ENCODE measurements at regions not wholly inside any gene's neighbourhood (a gene's known extent, or its start where the extent isn't known, plus 50 kb on each side); places are given as distances from the start of the nearest gene placed in this dataset.

- Histone ChIP-seq H3K27ac (ENCODE audit: low read depth, low read length) (no peak overlapping the region), H3K36me3 (ENCODE audit: control insufficient read depth in 2 of 3, insufficient read depth in 3 of 3, low read length in 3 of 3) (no peaks in the 10 kb centered on the region), H3K4me3 (ENCODE audit: low read length) (no peak overlapping the region), H3K27me3 (ENCODE audit: control insufficient read depth in 2 of 2, insufficient read depth in 2 of 2, low read length in 2 of 2) (no peaks in the 10 kb centered on the region), H3K4me1 (ENCODE audit: control insufficient read depth in 2 of 2, insufficient read depth in 2 of 2, low read length in 2 of 2) (no peaks in the 10 kb centered on the region), H3K9me3 (ENCODE audit: control insufficient read depth in 2 of 3, low read length in 3 of 3) (no peaks in the 10 kb centered on the region)
- no peak for ATAC-seq
- no peak overlapping the region for H3K4me3 Mint-ChIP-seq
- DNase-seq, result no peak
- peaks cover 0 to 6% (median 0%) of the 10 kb centered on the region in 5 donors for H3K27me3 Mint-ChIP-seq
- peaks cover 0 to 10% (median 3%) of the 10 kb centered on the region in 5 donors for H3K36me3 Mint-ChIP-seq
- POLR2A ChIA-PET, result no interaction called here
- no peak overlapping the region for H3K27ac Mint-ChIP-seq
- H3K9me3 Mint-ChIP-seq, result peaks cover 0 to 10% (median 3%) of the 10 kb centered on the region in 11 donors
- H3K4me1 Mint-ChIP-seq, result no peaks in the 10 kb centered on the region
- intact Hi-C loops (cut with micrococcal nuclease), result no loop called here
- CTCF ChIA-PET, result interaction anchor here (0.9 kb wide), 1 partner anchor 11 kb away, joined by 3 read pairs; no protein-coding TSS in a partner anchor
Measured at GRCh38 chr21:28496517-28496916, 496.2 kb downstream of the LTN1 start.

- H3K4me3 Mint-ChIP-seq, result no peak overlapping the region
- H3K27me3 ChIP-seq (ENCODE audit: control insufficient read depth in 2 of 2, insufficient read depth in 2 of 2, low read length in 2 of 2), result no peaks in the 10 kb centered on the region
- ChIA-PET POLR2A (no interaction called here), CTCF (interaction anchor here (0.7 to 1.0 kb wide), 2 partner anchors 12 to 279 kb away, joined by 3 read pairs; no protein-coding TSS in a partner anchor)
- no peaks in the 10 kb centered on the region for H3K36me3 Mint-ChIP-seq
- no peaks in the 10 kb centered on the region for H3K36me3 ChIP-seq (ENCODE audit: control insufficient read depth in 2 of 3, insufficient read depth in 3 of 3, low read length in 3 of 3)
- no peaks in the 10 kb centered on the region for H3K4me1 Mint-ChIP-seq
- ATAC-seq (no peak), DNase-seq (no peak)
- H3K4me3 ChIP-seq (ENCODE audit: low read length), result no peak overlapping the region
- no peak overlapping the region for H3K27ac ChIP-seq (ENCODE audit: low read depth, low read length)
- no peaks in the 10 kb centered on the region for H3K4me1 ChIP-seq (ENCODE audit: control insufficient read depth in 2 of 2, insufficient read depth in 2 of 2, low read length in 2 of 2)
- H3K9me3 ChIP-seq (ENCODE audit: control insufficient read depth in 2 of 3, low read length in 3 of 3), result no peaks in the 10 kb centered on the region
- peaks cover 0 to 3% (median 0%) of the 10 kb centered on the region in 11 donors for H3K9me3 Mint-ChIP-seq
- H3K27me3 Mint-ChIP-seq, result peaks cover 0 to 6% (median 0%) of the 10 kb centered on the region in 5 donors
- intact Hi-C loops (cut with micrococcal nuclease), result no loop called here
- no peak overlapping the region for H3K27ac Mint-ChIP-seq
Measured at GRCh38 chr21:28492127-28492526, 500.6 kb downstream of the LTN1 start.

- DNase-seq (no peak), ATAC-seq (no peak)
- no peak overlapping the region for H3K27ac ChIP-seq (ENCODE audit: low read depth, low read length)
- Mint-ChIP-seq H3K9me3 (no peaks in the 10 kb centered on the region), H3K4me3 (no peak overlapping the region), H3K4me1 (no peaks in the 10 kb centered on the region), H3K27me3 (peaks cover 0 to 3% (median 0%) of the 10 kb centered on the region in 5 donors), H3K27ac (no peak overlapping the region), H3K36me3 (no peaks in the 10 kb centered on the region)
- no peak overlapping the region for H3K4me3 ChIP-seq (ENCODE audit: low read length)
- H3K4me1 ChIP-seq (ENCODE audit: control insufficient read depth in 2 of 2, insufficient read depth in 2 of 2, low read length in 2 of 2), result no peaks in the 10 kb centered on the region
- POLR2A ChIA-PET, result no interaction called here
- CTCF ChIA-PET, result no interaction called here
- no peaks in the 10 kb centered on the region for H3K36me3 ChIP-seq (ENCODE audit: control insufficient read depth in 2 of 3, insufficient read depth in 3 of 3, low read length in 3 of 3)
- no peaks in the 10 kb centered on the region for H3K9me3 ChIP-seq (ENCODE audit: control insufficient read depth in 2 of 3, low read length in 3 of 3)
- intact Hi-C loops (cut with micrococcal nuclease), result no loop called here
- H3K27me3 ChIP-seq (ENCODE audit: control insufficient read depth in 2 of 2, insufficient read depth in 2 of 2, low read length in 2 of 2), result no peaks in the 10 kb centered on the region
Measured at GRCh38 chr21:28489821-28490350, 502.8 kb downstream of the LTN1 start.

- intact Hi-C loops (cut with micrococcal nuclease), result no loop called here
- ChIA-PET POLR2A (no interaction called here), CTCF (no interaction called here)
- ATAC-seq, result no peak
- H3K36me3 Mint-ChIP-seq, result no peaks in the 10 kb centered on the region
- H3K4me1 Mint-ChIP-seq, result no peaks in the 10 kb centered on the region
- no peak overlapping the region for H3K4me3 ChIP-seq (ENCODE audit: low read length)
- H3K4me1 ChIP-seq (ENCODE audit: control insufficient read depth in 2 of 2, insufficient read depth in 2 of 2, low read length in 2 of 2), result no peaks in the 10 kb centered on the region
- no peak overlapping the region for H3K4me3 Mint-ChIP-seq
- H3K27me3 Mint-ChIP-seq, result peaks cover 0 to 3% (median 0%) of the 10 kb centered on the region in 5 donors
- no peak overlapping the region for H3K27ac ChIP-seq (ENCODE audit: low read depth, low read length)
- no peaks in the 10 kb centered on the region for H3K9me3 ChIP-seq (ENCODE audit: control insufficient read depth in 2 of 3, low read length in 3 of 3)
- no peak for DNase-seq
- no peaks in the 10 kb centered on the region for H3K27me3 ChIP-seq (ENCODE audit: control insufficient read depth in 2 of 2, insufficient read depth in 2 of 2, low read length in 2 of 2)
- H3K36me3 ChIP-seq (ENCODE audit: control insufficient read depth in 2 of 3, insufficient read depth in 3 of 3, low read length in 3 of 3), result no peaks in the 10 kb centered on the region
- no peak overlapping the region for H3K27ac Mint-ChIP-seq
- H3K9me3 Mint-ChIP-seq, result no peaks in the 10 kb centered on the region
Measured at GRCh38 chr21:28489162-28489561, 503.5 kb downstream of the LTN1 start.

GRCh38 chr21:28487455-28488070, 505.1 kb downstream of the LTN1 start:
- ATAC-seq, result no peak
- Mint-ChIP-seq H3K27ac (no peak overlapping the region), H3K36me3 (no peaks in the 10 kb centered on the region), H3K27me3 (peaks cover 0 to 3% (median 0%) of the 10 kb centered on the region in 5 donors), H3K4me3 (no peak overlapping the region), H3K4me1 (no peaks in the 10 kb centered on the region), H3K9me3 (no peaks in the 10 kb centered on the region)
- H3K4me3 ChIP-seq (ENCODE audit: low read length), result no peak overlapping the region
- POLR2A ChIA-PET, result no interaction called here
- no peak for DNase-seq
- intact Hi-C loops (cut with micrococcal nuclease), result no loop called here
- CTCF ChIA-PET, result no interaction called here
- no peak overlapping the region for H3K27ac ChIP-seq (ENCODE audit: low read depth, low read length)
- no peaks in the 10 kb centered on the region for H3K27me3 ChIP-seq (ENCODE audit: control insufficient read depth in 2 of 2, insufficient read depth in 2 of 2, low read length in 2 of 2)
- no peaks in the 10 kb centered on the region for H3K9me3 ChIP-seq (ENCODE audit: control insufficient read depth in 2 of 3, low read length in 3 of 3)
- no peaks in the 10 kb centered on the region for H3K4me1 ChIP-seq (ENCODE audit: control insufficient read depth in 2 of 2, insufficient read depth in 2 of 2, low read length in 2 of 2)
- no peaks in the 10 kb centered on the region for H3K36me3 ChIP-seq (ENCODE audit: control insufficient read depth in 2 of 3, insufficient read depth in 3 of 3, low read length in 3 of 3)

- POLR2A ChIA-PET, result no interaction called here
- H3K27me3 Mint-ChIP-seq, result peaks cover 0 to 2% (median 0%) of the 10 kb centered on the region in 5 donors
Measured at GRCh38 chr21:28485301-28486022, 507.2 kb downstream of the LTN1 start.

More at GRCh38 chr21:28485301-28486022, 507.2 kb downstream of the LTN1 start:
- intact Hi-C loops (cut with micrococcal nuclease), result no loop called here
- Histone ChIP-seq H3K27ac (ENCODE audit: low read depth, low read length) (no peak overlapping the region), H3K4me1 (ENCODE audit: control insufficient read depth in 2 of 2, insufficient read depth in 2 of 2, low read length in 2 of 2) (no peaks in the 10 kb centered on the region), H3K4me3 (ENCODE audit: low read length) (no peak overlapping the region), H3K9me3 (ENCODE audit: control insufficient read depth in 2 of 3, low read length in 3 of 3) (no peaks in the 10 kb centered on the region), H3K36me3 (ENCODE audit: control insufficient read depth in 2 of 3, insufficient read depth in 3 of 3, low read length in 3 of 3) (no peaks in the 10 kb centered on the region), H3K27me3 (ENCODE audit: control insufficient read depth in 2 of 2, insufficient read depth in 2 of 2, low read length in 2 of 2) (no peaks in the 10 kb centered on the region)
- CTCF ChIA-PET, result interaction anchor here (1.0 kb wide), 1 partner anchor 260 kb away, joined by 3 read pairs; no protein-coding TSS in a partner anchor
- Mint-ChIP-seq H3K4me1 (no peaks in the 10 kb centered on the region), H3K9me3 (no peaks in the 10 kb centered on the region), H3K4me3 (no peak overlapping the region), H3K36me3 (no peaks in the 10 kb centered on the region), H3K27ac (no peak overlapping the region)
- no peak for ATAC-seq
- no peak for DNase-seq
